WTC11 (cell line): ENCODE measurements at regions not wholly inside any gene's neighbourhood (a gene's known extent, or its start where the extent isn't known, plus 50 kb on each side); places are given as distances from the start of the nearest gene placed in this dataset.

ENCODE experiments used
- AFF4 ChIP-seq: sonication (generic); formaldehyde crosslinking; IDR thresholded peaks from 2 replicates; pipeline ENCODE4 v1.8.1; 2023; ENCODE audit warnings: mild to moderate bottlenecking, missing genetic modification reagents, borderline replicate concordance
- CREB1 ChIP-seq: sonication (generic); formaldehyde crosslinking; IDR thresholded peaks from 2 replicates; pipeline ENCODE4 v1.8.0; 2023; ENCODE audit warnings: mild to moderate bottlenecking, missing genetic modification reagents
- E2F1 ChIP-seq: sonication (generic); formaldehyde crosslinking; IDR thresholded peaks from 2 replicates; pipeline ENCODE4 v1.8.0; 2022; ENCODE audit warnings: mild to moderate bottlenecking, missing genetic modification reagents
- KAT7 ChIP-seq: sonication (generic); formaldehyde crosslinking; IDR thresholded peaks from 2 replicates; pipeline ENCODE4 v1.8.1; 2023; ENCODE audit warnings: missing genetic modification reagents, mild to moderate bottlenecking, borderline replicate concordance
- NR1H2 ChIP-seq: sonication (generic); formaldehyde crosslinking; IDR thresholded peaks from 2 replicates; pipeline ENCODE4 v1.9.0; 2021; ENCODE audit warnings: mild to moderate bottlenecking, moderate library complexity, missing genetic modification reagents
- NR2C2 ChIP-seq: sonication (generic); formaldehyde crosslinking; IDR thresholded peaks from 2 replicates; pipeline ENCODE4 v1.8.0; 2022; ENCODE audit warnings: mild to moderate bottlenecking, missing genetic modification reagents
- NR3C1 ChIP-seq: sonication (generic); formaldehyde crosslinking; conservative IDR thresholded peaks from 2 replicates; pipeline ENCODE4 v1.8.1; 2023; ENCODE audit warnings: low read depth, mild to moderate bottlenecking, missing genetic modification reagents
- ZBTB21 ChIP-seq: sonication (generic); formaldehyde crosslinking; IDR thresholded peaks from 2 replicates; pipeline ENCODE4 v1.8.1; 2023; ENCODE audit warnings: mild to moderate bottlenecking, missing genetic modification reagents, borderline replicate concordance
- TF ChIP-seq, protein P1 (sequence below): sonication (generic); formaldehyde crosslinking; IDR thresholded peaks from 2 replicates; pipeline ENCODE4 v1.8.0; 2023; ENCODE audit warnings: mild to moderate bottlenecking, missing genetic modification reagents
- TF ChIP-seq, protein P2 (sequence below): sonication (generic); formaldehyde crosslinking; IDR thresholded peaks from 2 replicates; pipeline ENCODE4 v1.8.0; 2022; ENCODE audit warnings: mild to moderate bottlenecking, missing genetic modification reagents
- TF ChIP-seq, protein P3 (sequence below): fragments of 200-600 bp; IDR thresholded peaks from 2 replicates; pipeline ENCODE4 v1.8.0; 2022; ENCODE audit warnings: antibody characterized with exemption

DNA sequence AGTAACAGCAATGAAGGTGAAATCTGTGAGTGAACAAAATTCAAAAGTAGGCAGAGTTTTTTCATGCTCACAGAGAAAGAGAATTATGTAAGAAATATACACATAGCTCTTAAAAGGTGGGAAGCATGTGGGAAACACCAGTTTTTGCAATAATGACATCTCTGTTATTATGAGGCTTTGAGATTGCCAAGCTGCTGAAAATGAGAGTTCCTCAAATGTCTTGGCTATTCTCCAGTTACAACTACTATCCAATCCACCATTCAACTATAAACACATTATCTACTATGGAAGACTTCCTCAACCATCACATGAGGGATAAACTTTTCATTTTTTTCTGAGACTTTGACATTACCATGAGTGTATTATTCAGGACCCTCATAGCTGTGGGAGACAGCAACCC is 420.8 kb upstream of the ACTBL2 start:
- TF ChIP-seq, protein P1, sequence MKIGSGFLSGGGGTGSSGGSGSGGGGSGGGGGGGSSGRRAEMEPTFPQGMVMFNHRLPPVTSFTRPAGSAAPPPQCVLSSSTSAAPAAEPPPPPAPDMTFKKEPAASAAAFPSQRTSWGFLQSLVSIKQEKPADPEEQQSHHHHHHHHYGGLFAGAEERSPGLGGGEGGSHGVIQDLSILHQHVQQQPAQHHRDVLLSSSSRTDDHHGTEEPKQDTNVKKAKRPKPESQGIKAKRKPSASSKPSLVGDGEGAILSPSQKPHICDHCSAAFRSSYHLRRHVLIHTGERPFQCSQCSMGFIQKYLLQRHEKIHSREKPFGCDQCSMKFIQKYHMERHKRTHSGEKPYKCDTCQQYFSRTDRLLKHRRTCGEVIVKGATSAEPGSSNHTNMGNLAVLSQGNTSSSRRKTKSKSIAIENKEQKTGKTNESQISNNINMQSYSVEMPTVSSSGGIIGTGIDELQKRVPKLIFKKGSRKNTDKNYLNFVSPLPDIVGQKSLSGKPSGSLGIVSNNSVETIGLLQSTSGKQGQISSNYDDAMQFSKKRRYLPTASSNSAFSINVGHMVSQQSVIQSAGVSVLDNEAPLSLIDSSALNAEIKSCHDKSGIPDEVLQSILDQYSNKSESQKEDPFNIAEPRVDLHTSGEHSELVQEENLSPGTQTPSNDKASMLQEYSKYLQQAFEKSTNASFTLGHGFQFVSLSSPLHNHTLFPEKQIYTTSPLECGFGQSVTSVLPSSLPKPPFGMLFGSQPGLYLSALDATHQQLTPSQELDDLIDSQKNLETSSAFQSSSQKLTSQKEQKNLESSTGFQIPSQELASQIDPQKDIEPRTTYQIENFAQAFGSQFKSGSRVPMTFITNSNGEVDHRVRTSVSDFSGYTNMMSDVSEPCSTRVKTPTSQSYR, result no peak
- TF ChIP-seq AFF4 (CRISPR knock-in tag) (no peak), KAT7 (CRISPR knock-in tag) (no peak), NR3C1 (CRISPR knock-in tag) (no peak), NR1H2 (CRISPR knock-in tag) (no peak), CREB1 (CRISPR knock-in tag) (no peak), E2F1 (no peak), NR2C2 (no peak), ZBTB21 (CRISPR knock-in tag) (no peak)
- TF ChIP-seq, protein P2, sequence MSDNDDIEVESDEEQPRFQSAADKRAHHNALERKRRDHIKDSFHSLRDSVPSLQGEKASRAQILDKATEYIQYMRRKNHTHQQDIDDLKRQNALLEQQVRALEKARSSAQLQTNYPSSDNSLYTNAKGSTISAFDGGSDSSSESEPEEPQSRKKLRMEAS (CRISPR knock-in tag), result no peak
- TF ChIP-seq, protein P3, sequence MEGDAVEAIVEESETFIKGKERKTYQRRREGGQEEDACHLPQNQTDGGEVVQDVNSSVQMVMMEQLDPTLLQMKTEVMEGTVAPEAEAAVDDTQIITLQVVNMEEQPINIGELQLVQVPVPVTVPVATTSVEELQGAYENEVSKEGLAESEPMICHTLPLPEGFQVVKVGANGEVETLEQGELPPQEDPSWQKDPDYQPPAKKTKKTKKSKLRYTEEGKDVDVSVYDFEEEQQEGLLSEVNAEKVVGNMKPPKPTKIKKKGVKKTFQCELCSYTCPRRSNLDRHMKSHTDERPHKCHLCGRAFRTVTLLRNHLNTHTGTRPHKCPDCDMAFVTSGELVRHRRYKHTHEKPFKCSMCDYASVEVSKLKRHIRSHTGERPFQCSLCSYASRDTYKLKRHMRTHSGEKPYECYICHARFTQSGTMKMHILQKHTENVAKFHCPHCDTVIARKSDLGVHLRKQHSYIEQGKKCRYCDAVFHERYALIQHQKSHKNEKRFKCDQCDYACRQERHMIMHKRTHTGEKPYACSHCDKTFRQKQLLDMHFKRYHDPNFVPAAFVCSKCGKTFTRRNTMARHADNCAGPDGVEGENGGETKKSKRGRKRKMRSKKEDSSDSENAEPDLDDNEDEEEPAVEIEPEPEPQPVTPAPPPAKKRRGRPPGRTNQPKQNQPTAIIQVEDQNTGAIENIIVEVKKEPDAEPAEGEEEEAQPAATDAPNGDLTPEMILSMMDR, result no peak
